ENCODE measurements at regions not wholly inside any gene's neighbourhood (a gene's known extent, or its start where the extent isn't known, plus 50 kb on each side); places are given as distances from the start of the nearest gene placed in this dataset.

DNA sequence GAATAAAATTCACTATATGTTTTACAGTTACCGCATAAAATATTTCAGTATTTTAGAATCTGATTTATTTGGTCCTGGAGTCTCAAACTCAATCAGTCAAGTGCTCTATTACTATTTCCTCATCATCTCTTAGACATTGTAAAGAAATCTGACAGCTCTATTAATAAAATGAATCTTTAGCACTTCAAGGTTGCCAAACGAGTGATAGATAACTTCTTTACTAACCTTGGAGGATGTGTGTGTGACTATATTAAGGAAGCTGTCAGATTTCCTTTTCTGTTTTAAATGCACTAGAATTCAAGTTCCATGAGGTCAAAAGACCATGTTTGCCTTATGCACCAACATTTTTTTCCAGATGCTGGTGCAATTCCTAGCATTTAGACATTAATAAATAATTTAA is 389.8 kb upstream of the AZI2 start:
- no peak for TF ChIP-seq POLR2A (IDR thresholded peaks at IDR 0.05; ENCODE audit: low read depth, low read length)
- no peak for TF ChIP-seq POLR2AphosphoS5 (IDR thresholded peaks at IDR 0.05; ENCODE audit: low read depth, low read length)
- TF ChIP-seq SPI1 (IDR thresholded peaks at IDR 0.05; ENCODE audit: low read depth, low read length), result no peak

Measured in GM12891 (cell line).